GM12892 (cell line): ENCODE measurements at regions not wholly inside any gene's neighbourhood (a gene's known extent, or its start where the extent isn't known, plus 50 kb on each side); places are given as distances from the start of the nearest gene placed in this dataset.

Experiments used
- POLR2A ChIP-seq: IDR thresholded peaks from 2 replicates; pipeline ENCODE4 v1.6.1; 2011; ENCODE audit warnings: low read depth, low read length, control low read depth
- POLR2AphosphoS5 ChIP-seq: IDR thresholded peaks from 2 replicates; pipeline ENCODE4 v1.6.1; 2011; ENCODE audit warnings: low read depth, low read length, control low read depth
- TAF1 ChIP-seq: IDR thresholded peaks from 2 replicates; pipeline ENCODE4 v1.6.1; 2011; ENCODE audit warnings: low read depth, mild to moderate bottlenecking, control low read depth, low read length, borderline replicate concordance

DNA sequence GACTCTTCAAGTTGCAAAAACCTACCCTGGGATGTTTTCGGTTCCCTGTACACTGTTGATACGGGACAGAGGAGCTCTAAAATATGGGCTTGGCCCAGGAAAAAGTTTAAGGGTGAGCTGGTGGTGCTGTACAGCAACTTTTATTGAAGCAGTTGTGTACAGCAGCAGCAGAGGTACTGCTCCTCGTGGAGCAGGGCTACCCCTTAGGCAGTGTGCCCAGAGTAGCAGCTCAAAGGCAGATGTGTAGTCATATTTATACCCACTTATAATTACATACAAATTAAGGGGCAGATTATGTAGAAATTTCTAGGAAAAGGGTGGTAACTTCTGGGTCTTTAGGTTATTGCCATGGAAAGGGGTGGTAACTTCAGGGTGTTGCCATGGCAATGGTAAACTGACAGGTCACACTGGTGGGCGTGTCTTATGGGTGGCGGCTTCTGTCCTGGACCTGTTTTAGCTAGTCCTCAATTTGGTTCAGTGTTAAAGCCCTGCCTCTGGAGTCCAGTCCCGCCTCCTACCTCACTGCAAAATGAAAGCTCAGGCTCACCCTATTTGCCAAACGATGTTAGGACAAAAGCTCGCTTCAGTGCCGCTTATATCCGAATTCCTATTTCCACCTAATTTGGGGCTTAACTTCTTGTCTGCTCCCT is 203.2 kb downstream of the ETAA1 start:
- TF ChIP-seq POLR2A = no peak
- TF ChIP-seq POLR2AphosphoS5 = no peak
- TF ChIP-seq TAF1 = no peak
